H1 (cell line): ENCODE measurements at regions not wholly inside any gene's neighbourhood (a gene's known extent, or its start where the extent isn't known, plus 50 kb on each side); places are given as distances from the start of the nearest gene placed in this dataset.

ENCODE experiments used
- POLR2A ChIP-seq, 2 experiments: IDR thresholded peaks; 1 replicate in 1 of 2; 2 replicates in 1 of 2; pipeline ENCODE4 v1.6.1; 2011; ENCODE audit warnings: low read depth in 2 of 2, low read length in 2 of 2, mild to moderate bottlenecking in 2 of 2; ENCODE audit errors: control extremely low read depth in 1 of 2
- RNF2 ChIP-seq: fragments of 200-900, 300-1000 bp; sonication (generic); IDR thresholded peaks from 2 replicates; pipeline ENCODE4 v1.7.1; 2016; ENCODE audit warnings: borderline replicate concordance, low read depth, mild to moderate bottlenecking, antibody characterized with exemption, low read length; ENCODE audit not compliant: poor library complexity, severe bottlenecking; ENCODE audit errors: missing control alignments
- TF ChIP-seq, protein P1 (sequence below): fragments of 300-600 bp; sonication (generic); IDR thresholded peaks from 2 replicates; pipeline ENCODE4 v1.7.1; 2012; ENCODE audit warnings: low read length, moderate library complexity, mild to moderate bottlenecking, inconsistent platforms; ENCODE audit not compliant: insufficient replicate concordance
- TF ChIP-seq, protein P2 (sequence below): IDR thresholded peaks from 2 replicates; pipeline ENCODE4 v1.6.1; 2011; ENCODE audit warnings: low read length, improper control_type of control experiment

- TF ChIP-seq, protein P1, sequence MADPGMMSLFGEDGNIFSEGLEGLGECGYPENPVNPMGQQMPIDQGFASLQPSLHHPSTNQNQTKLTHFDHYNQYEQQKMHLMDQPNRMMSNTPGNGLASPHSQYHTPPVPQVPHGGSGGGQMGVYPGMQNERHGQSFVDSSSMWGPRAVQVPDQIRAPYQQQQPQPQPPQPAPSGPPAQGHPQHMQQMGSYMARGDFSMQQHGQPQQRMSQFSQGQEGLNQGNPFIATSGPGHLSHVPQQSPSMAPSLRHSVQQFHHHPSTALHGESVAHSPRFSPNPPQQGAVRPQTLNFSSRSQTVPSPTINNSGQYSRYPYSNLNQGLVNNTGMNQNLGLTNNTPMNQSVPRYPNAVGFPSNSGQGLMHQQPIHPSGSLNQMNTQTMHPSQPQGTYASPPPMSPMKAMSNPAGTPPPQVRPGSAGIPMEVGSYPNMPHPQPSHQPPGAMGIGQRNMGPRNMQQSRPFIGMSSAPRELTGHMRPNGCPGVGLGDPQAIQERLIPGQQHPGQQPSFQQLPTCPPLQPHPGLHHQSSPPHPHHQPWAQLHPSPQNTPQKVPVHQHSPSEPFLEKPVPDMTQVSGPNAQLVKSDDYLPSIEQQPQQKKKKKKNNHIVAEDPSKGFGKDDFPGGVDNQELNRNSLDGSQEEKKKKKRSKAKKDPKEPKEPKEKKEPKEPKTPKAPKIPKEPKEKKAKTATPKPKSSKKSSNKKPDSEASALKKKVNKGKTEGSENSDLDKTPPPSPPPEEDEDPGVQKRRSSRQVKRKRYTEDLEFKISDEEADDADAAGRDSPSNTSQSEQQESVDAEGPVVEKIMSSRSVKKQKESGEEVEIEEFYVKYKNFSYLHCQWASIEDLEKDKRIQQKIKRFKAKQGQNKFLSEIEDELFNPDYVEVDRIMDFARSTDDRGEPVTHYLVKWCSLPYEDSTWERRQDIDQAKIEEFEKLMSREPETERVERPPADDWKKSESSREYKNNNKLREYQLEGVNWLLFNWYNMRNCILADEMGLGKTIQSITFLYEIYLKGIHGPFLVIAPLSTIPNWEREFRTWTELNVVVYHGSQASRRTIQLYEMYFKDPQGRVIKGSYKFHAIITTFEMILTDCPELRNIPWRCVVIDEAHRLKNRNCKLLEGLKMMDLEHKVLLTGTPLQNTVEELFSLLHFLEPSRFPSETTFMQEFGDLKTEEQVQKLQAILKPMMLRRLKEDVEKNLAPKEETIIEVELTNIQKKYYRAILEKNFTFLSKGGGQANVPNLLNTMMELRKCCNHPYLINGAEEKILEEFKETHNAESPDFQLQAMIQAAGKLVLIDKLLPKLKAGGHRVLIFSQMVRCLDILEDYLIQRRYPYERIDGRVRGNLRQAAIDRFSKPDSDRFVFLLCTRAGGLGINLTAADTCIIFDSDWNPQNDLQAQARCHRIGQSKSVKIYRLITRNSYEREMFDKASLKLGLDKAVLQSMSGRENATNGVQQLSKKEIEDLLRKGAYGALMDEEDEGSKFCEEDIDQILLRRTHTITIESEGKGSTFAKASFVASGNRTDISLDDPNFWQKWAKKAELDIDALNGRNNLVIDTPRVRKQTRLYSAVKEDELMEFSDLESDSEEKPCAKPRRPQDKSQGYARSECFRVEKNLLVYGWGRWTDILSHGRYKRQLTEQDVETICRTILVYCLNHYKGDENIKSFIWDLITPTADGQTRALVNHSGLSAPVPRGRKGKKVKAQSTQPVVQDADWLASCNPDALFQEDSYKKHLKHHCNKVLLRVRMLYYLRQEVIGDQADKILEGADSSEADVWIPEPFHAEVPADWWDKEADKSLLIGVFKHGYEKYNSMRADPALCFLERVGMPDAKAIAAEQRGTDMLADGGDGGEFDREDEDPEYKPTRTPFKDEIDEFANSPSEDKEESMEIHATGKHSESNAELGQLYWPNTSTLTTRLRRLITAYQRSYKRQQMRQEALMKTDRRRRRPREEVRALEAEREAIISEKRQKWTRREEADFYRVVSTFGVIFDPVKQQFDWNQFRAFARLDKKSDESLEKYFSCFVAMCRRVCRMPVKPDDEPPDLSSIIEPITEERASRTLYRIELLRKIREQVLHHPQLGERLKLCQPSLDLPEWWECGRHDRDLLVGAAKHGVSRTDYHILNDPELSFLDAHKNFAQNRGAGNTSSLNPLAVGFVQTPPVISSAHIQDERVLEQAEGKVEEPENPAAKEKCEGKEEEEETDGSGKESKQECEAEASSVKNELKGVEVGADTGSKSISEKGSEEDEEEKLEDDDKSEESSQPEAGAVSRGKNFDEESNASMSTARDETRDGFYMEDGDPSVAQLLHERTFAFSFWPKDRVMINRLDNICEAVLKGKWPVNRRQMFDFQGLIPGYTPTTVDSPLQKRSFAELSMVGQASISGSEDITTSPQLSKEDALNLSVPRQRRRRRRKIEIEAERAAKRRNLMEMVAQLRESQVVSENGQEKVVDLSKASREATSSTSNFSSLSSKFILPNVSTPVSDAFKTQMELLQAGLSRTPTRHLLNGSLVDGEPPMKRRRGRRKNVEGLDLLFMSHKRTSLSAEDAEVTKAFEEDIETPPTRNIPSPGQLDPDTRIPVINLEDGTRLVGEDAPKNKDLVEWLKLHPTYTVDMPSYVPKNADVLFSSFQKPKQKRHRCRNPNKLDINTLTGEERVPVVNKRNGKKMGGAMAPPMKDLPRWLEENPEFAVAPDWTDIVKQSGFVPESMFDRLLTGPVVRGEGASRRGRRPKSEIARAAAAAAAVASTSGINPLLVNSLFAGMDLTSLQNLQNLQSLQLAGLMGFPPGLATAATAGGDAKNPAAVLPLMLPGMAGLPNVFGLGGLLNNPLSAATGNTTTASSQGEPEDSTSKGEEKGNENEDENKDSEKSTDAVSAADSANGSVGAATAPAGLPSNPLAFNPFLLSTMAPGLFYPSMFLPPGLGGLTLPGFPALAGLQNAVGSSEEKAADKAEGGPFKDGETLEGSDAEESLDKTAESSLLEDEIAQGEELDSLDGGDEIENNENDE: no peak
- TF ChIP-seq POLR2A (IDR thresholded peaks at IDR 0.05; ENCODE audit: control extremely low read depth in 1 of 2, low read depth in 2 of 2, low read length in 2 of 2) (no peak), RNF2 (no peak)
- TF ChIP-seq, protein P2, sequence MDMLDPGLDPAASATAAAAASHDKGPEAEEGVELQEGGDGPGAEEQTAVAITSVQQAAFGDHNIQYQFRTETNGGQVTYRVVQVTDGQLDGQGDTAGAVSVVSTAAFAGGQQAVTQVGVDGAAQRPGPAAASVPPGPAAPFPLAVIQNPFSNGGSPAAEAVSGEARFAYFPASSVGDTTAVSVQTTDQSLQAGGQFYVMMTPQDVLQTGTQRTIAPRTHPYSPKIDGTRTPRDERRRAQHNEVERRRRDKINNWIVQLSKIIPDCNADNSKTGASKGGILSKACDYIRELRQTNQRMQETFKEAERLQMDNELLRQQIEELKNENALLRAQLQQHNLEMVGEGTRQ: no peak
Measured at GRCh38 chr10:84683550-84683949, 355.2 kb downstream of the CCSER2 start (continued).
